Colonic mucosa (tissue), 4 donors: ENCODE measurements at regions not wholly inside any gene's neighbourhood (a gene's known extent, or its start where the extent isn't known, plus 50 kb on each side); places are given as distances from the start of the nearest gene placed in this dataset.

Experiments used
- DNase-seq: peaks from one replicate; pipeline ENCODE4 v3.0.0-alpha.2; 2020
- H3K27ac ChIP-seq: fragments of 200-600 bp; one replicate; pipeline ENCODE4 v1.8.0; 2021
- H3K27me3 ChIP-seq: fragments of 200-600 bp; one replicate; pipeline ENCODE4 v1.8.0; 2021
- H3K36me3 ChIP-seq: fragments of 200-600 bp; one replicate; pipeline ENCODE4 v1.8.0; 2021
- H3K4me1 ChIP-seq: fragments of 200-600 bp; one replicate; pipeline ENCODE4 v1.8.0; 2021; ENCODE audit warnings: mild to moderate bottlenecking
- H3K4me3 ChIP-seq: fragments of 200-600 bp; one replicate; pipeline ENCODE4 v1.8.0; 2021
- H3K9ac ChIP-seq, 2 donors: one replicate each; pipeline ENCODE4 v1.7.0; 2013; ENCODE audit warnings: control low read depth in 2 of 2, low read depth in 2 of 2, low read length in 2 of 2
- H3K9me3 ChIP-seq: fragments of 200-600 bp; one replicate; pipeline ENCODE4 v1.8.0; 2021
- CTCF ChIP-seq: fragments of 200-600 bp; IDR thresholded peaks from one replicate; pipeline ENCODE4 v1.8.0; 2022; ENCODE audit warnings: antibody characterized with exemption, mild to moderate bottlenecking
- intact Hi-C: fragments of 100-400 bp; cut with DNase I; formaldehyde crosslinking; loops from one replicate; pipeline ENCODE4 v1.14.1; 2022
- donor health status: healthy.
- donor health status: DM: no; HTN: no; CAD: no.
- donor health status: DM: no; HTN: no; CAD: no.

GRCh38 chr6:91141346-91141745 lies 554.5 kb upstream of the MAP3K7 start:
- H3K4me1 ChIP-seq, result no peaks in the 10 kb centered on the region
- H3K9ac ChIP-seq, result no peak overlapping the region
- intact Hi-C loops, result no loop called here

GRCh38 chr6:91140449-91140848 lies 553.6 kb upstream of the MAP3K7 start:
- H3K4me3 ChIP-seq, result no peak overlapping the region
- no peaks in the 10 kb centered on the region for H3K4me1 ChIP-seq
- TF ChIP-seq CTCF, result no peak
- H3K36me3 ChIP-seq, result no peaks in the 10 kb centered on the region
- DNase-seq, result no peak
- H3K27ac ChIP-seq, result no peak overlapping the region
- H3K9ac ChIP-seq, result no peak overlapping the region
- intact Hi-C loops, result no loop called here
- no peaks in the 10 kb centered on the region for H3K9me3 ChIP-seq
- H3K27me3 ChIP-seq, result no peaks in the 10 kb centered on the region

More at GRCh38 chr6:91141346-91141745, 554.5 kb upstream of the MAP3K7 start:
- Histone ChIP-seq H3K27me3 (no peaks in the 10 kb centered on the region), H3K4me3 (no peak overlapping the region), H3K36me3 (no peaks in the 10 kb centered on the region), H3K27ac (no peak overlapping the region), H3K9me3 (no peaks in the 10 kb centered on the region)
- DNase-seq, result no peak
- TF ChIP-seq CTCF, result no peak

- no peaks in the 10 kb centered on the region for H3K4me1 ChIP-seq
- H3K36me3 ChIP-seq, result no peaks in the 10 kb centered on the region
- intact Hi-C loops, result no loop called here
- no peaks in the 10 kb centered on the region for H3K27me3 ChIP-seq
- H3K9me3 ChIP-seq, result no peaks in the 10 kb centered on the region
- DNase-seq, result no peak
- no peak overlapping the region for H3K9ac ChIP-seq
- no peak overlapping the region for H3K4me3 ChIP-seq
- TF ChIP-seq CTCF, result no peak
- H3K27ac ChIP-seq, result no peak overlapping the region
Observed at GRCh38 chr6:91137286-91137685, 550.4 kb upstream of the MAP3K7 start.

GRCh38 chr6:91135406-91136103 lies 548.7 kb upstream of the MAP3K7 start:
- H3K4me3 ChIP-seq, result no peak overlapping the region
- no peaks in the 10 kb centered on the region for H3K4me1 ChIP-seq
- H3K27me3 ChIP-seq, result no peaks in the 10 kb centered on the region
- H3K36me3 ChIP-seq, result no peaks in the 10 kb centered on the region
- DNase-seq, result no peak
- H3K9ac ChIP-seq, result no peak overlapping the region
- H3K27ac ChIP-seq, result no peak overlapping the region
- TF ChIP-seq CTCF, result no peak
- H3K9me3 ChIP-seq, result no peaks in the 10 kb centered on the region
- intact Hi-C loops, result no loop called here

GRCh38 chr6:91132461-91132860 lies 545.6 kb upstream of the MAP3K7 start:
- no peak for TF ChIP-seq CTCF
- Histone ChIP-seq H3K4me1 (no peaks in the 10 kb centered on the region), H3K9me3 (no peaks in the 10 kb centered on the region), H3K9ac (no peak overlapping the region), H3K27me3 (no peaks in the 10 kb centered on the region), H3K36me3 (no peaks in the 10 kb centered on the region), H3K27ac (no peak overlapping the region), H3K4me3 (no peak overlapping the region)
- intact Hi-C loops, result no loop called here
- DNase-seq, result no peak
